NB4 (cell line): ENCODE measurements at regions not wholly inside any gene's neighbourhood (a gene's known extent, or its start where the extent isn't known, plus 50 kb on each side); places are given as distances from the start of the nearest gene placed in this dataset.

Source experiments
- DNase-seq: peaks from one replicate; pipeline ENCODE4 v3.0.0; 2010; ENCODE audit warnings: low read depth
- H3K4me3 ChIP-seq: one replicate; pipeline ENCODE4 v1.5.1; 2011; ENCODE audit warnings: mild to moderate bottlenecking, low read depth, low read length, moderate library complexity
- CTCF ChIP-seq: IDR thresholded peaks from one replicate; pipeline ENCODE4 v1.5.1; 2012; ENCODE audit warnings: low read depth, low read length
- MYC ChIP-seq: IDR thresholded peaks from 2 replicates; pipeline ENCODE4 v1.6.1; 2011; ENCODE audit warnings: low read depth, low read length
- POLR2A ChIP-seq: IDR thresholded peaks from 2 replicates; pipeline ENCODE4 v1.6.1; 2011; ENCODE audit warnings: mild to moderate bottlenecking; ENCODE audit not compliant: insufficient read length; ENCODE audit errors: extremely low read depth
- TF ChIP-seq, protein P1 (sequence below): IDR thresholded peaks from 2 replicates; pipeline ENCODE4 v1.6.1; 2011; ENCODE audit warnings: low read depth, low read length

DNA sequence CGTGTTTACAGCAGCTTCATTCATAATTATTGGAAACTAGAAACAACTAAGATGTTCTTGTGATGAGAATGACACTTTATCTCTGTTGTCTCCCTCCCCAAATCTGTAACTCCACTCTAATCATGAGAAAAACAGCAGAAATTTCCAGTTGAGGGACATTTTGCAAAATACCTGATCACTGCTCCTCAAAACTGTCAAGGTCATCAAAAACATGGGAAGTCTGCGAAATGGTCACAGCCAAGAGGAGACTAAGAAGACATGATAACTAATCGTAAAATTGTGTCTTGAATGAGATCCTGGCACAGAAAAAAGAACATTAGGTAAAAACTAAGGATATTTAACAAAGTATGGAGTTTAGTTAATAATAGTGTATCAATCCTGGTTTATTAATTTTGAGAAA lies 204.2 kb downstream of the CYLD start:
- H3K4me3 ChIP-seq, result no peak overlapping the region
- no peak for TF ChIP-seq MYC
- TF ChIP-seq, protein P1, sequence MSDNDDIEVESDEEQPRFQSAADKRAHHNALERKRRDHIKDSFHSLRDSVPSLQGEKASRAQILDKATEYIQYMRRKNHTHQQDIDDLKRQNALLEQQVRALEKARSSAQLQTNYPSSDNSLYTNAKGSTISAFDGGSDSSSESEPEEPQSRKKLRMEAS, result no peak
- no peak for TF ChIP-seq CTCF
- no peak for TF ChIP-seq POLR2A
- no peak for DNase-seq

DNA sequence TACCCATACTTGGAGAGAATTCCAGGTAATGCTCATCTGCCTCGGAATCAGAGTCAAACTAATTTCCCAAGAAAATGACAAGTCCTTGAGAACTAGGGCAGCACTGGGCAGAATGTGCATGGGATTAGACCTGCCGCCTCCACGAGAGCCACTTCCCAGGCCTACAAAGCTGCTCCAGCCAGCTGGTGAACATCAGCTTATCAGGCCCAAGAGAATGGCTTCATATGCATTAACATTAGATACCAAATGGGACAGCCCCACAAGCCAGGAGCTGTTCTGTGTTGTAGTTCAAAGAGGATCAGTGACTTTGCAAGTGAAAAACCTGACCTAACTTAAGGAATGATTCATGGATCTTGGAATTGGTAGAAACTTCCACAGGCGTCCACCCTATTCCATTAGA lies 203.3 kb downstream of the CYLD start:
- no peak overlapping the region for H3K4me3 ChIP-seq
- no peak for TF ChIP-seq MYC
- no peak for TF ChIP-seq CTCF
- TF ChIP-seq POLR2A, result no peak
- TF ChIP-seq, protein P1, result no peak
- no peak for DNase-seq

DNA sequence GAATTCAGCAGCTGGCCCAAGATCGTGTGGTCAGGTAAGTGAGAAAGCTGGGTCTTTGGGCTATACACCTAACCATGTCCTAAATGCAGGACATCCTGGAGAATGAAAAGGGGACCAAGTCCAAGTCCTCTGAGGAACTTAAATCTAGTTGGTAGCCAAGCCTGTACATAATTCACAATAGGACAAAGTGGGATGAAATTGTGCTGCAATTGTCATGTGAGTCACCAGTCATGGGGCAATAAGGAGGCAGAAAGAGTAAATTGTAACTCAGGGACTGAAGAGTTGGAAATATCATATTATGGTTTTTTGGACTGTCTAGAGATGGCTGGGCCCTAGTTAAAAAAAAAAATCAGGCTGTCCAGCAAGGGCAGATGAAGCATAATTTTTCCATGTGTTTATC lies 202.6 kb downstream of the CYLD start:
- TF ChIP-seq CTCF, result no peak
- TF ChIP-seq MYC, result no peak
- TF ChIP-seq, protein P1, result no peak
- TF ChIP-seq POLR2A, result no peak
- no peak overlapping the region for H3K4me3 ChIP-seq
- peak; percentile 11 for DNase-seq

DNA sequence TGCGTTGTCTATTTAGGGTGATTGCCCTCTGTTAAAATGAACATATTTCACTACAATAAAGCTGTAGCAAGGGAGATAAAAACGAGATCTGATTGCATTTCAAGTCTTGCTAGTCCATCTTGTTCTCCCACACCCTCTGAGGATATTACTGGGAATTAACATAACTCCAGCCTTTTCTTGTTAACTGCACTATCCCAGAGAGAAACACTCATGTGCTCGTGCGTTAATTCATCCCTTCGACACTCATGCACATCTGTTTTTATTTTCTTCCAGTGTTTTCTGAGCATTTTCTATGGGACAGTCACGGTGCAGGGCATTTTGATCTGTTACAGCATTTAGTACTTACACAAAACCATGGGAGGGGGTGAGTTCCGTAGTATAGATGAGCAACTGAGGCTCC lies 202.1 kb downstream of the CYLD start:
- TF ChIP-seq CTCF, result no peak
- TF ChIP-seq, protein P1, result no peak
- no peak for TF ChIP-seq MYC
- TF ChIP-seq POLR2A, result no peak
- H3K4me3 ChIP-seq, result no peak overlapping the region
- no peak for DNase-seq

DNA sequence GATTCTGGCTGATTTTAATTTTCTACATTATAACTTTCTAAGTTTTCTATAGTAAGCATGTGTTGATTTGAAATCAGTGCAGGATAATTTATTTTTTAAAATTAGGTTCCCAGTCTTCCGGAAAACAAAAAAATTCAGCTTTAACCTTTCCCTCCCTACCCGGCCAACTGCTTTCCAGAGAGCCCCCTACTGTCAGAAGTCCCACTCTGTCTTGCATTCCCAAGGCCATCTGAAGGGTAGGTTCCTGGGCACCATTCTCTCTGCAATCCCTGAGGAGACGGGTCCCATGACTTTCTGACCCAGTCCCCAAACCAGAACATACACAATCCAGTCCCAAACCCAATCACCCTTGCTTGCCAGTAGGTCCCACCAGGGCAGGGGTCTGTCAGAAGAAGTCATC lies 200.3 kb downstream of the CYLD start:
- DNase-seq, result no peak
- H3K4me3 ChIP-seq, result no peak overlapping the region
- TF ChIP-seq MYC, result no peak
- no peak for TF ChIP-seq POLR2A
- TF ChIP-seq, protein P1, result no peak
- no peak for TF ChIP-seq CTCF

GRCh38 chr16:50941681-50942080 lies 199.8 kb downstream of the CYLD start:
- DNase-seq, result no peak
- no peak overlapping the region for H3K4me3 ChIP-seq
- TF ChIP-seq, protein P1, result no peak
- TF ChIP-seq CTCF (no peak), POLR2A (no peak), MYC (no peak)
